Fibroblast of lung (primary cell): ENCODE measurements at regions not wholly inside any gene's neighbourhood (a gene's known extent, or its start where the extent isn't known, plus 50 kb on each side); places are given as distances from the start of the nearest gene placed in this dataset.

Experiments
- CTCF ChIP-seq, 2 donors: IDR thresholded peaks in 1 of 2; conservative IDR thresholded peaks in 1 of 2; 1 replicate in 1 of 2; 2 replicates in 1 of 2; pipeline ENCODE4 v1.5.1; 2011 to 2012; ENCODE audit warnings: low read length in 2 of 2, control low read depth in 1 of 2, inconsistent platforms in 1 of 2, low read depth in 1 of 2, mild to moderate bottlenecking in 1 of 2
- EZH2 ChIP-seq: IDR thresholded peaks from 2 replicates; pipeline ENCODE4 v1.5.1; 2012; ENCODE audit warnings: low read length, control low read depth, mild to moderate bottlenecking; ENCODE audit errors: missing control alignments

GRCh38 chr6:48809245-48809644 is 653.8 kb downstream of the MMUT start:
- no peak for TF ChIP-seq CTCF (conservative IDR thresholded peaks at IDR 0.05 in 1 of 2, IDR thresholded peaks at IDR 0.05 in 1 of 2; ENCODE audit: low read depth in 1 of 2, low read length in 2 of 2)
- no peak for TF ChIP-seq EZH2
